ENCODE measurements at regions not wholly inside any gene's neighbourhood (a gene's known extent, or its start where the extent isn't known, plus 50 kb on each side); places are given as distances from the start of the nearest gene placed in this dataset.

DNA sequence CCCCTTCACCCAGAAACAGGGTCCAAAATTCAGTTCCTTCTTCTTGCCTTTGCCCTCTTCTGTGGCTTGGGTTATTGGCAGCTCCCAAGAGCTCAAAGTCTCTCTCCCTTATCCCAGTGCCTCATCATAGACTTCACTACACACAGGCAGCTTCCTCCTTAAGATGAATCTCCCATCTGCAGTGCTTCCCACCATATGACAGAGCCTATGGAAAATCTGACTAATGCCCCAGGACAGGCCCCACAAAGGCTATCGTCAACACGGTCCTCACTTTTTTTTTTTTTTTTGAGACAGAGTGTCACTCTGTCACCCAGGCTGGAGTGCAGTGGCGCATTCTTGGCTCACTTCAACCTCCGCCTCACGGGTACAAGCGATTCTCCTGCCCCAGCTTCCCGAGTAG, 194.1 kb downstream of the MEX3B start:
- TF ChIP-seq, protein P1, sequence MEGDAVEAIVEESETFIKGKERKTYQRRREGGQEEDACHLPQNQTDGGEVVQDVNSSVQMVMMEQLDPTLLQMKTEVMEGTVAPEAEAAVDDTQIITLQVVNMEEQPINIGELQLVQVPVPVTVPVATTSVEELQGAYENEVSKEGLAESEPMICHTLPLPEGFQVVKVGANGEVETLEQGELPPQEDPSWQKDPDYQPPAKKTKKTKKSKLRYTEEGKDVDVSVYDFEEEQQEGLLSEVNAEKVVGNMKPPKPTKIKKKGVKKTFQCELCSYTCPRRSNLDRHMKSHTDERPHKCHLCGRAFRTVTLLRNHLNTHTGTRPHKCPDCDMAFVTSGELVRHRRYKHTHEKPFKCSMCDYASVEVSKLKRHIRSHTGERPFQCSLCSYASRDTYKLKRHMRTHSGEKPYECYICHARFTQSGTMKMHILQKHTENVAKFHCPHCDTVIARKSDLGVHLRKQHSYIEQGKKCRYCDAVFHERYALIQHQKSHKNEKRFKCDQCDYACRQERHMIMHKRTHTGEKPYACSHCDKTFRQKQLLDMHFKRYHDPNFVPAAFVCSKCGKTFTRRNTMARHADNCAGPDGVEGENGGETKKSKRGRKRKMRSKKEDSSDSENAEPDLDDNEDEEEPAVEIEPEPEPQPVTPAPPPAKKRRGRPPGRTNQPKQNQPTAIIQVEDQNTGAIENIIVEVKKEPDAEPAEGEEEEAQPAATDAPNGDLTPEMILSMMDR (IDR thresholded peaks at IDR 0.05; ENCODE audit: low read depth, low read length), result no peak
- TF ChIP-seq MYC (IDR thresholded peaks at IDR 0.05; ENCODE audit: low read depth, low read length), result no peak
- no peak for TF ChIP-seq POLR2A (IDR thresholded peaks at IDR 0.05; ENCODE audit: extremely low read depth, insufficient read length)

Data from NB4 (cell line).